ENCODE measurements at regions not wholly inside any gene's neighbourhood (a gene's known extent, or its start where the extent isn't known, plus 50 kb on each side); places are given as distances from the start of the nearest gene placed in this dataset.
A peak's percentile ranks its signal among the peaks of the same experiment; 100 is the strongest.

- H3K36me3 ChIP-seq: no peaks in the 10 kb centered on the region
- H3K9me3 ChIP-seq: no peaks in the 10 kb centered on the region
- H3K27ac ChIP-seq: no peak overlapping the region
- DNase-seq: no peak
- no peak overlapping the region for H3K4me3 ChIP-seq
- H3K4me1 ChIP-seq: peaks cover 0 to 11% (median 0%) of the 10 kb centered on the region in 4 donors
- no peaks in the 10 kb centered on the region for H3K27me3 ChIP-seq
- TF ChIP-seq POLR2A (IDR thresholded peaks at IDR 0.05): no peak
- TF ChIP-seq CTCF (IDR thresholded peaks at IDR 0.05): no peak
Observed at GRCh38 chr6:22468256-22468965, 101.0 kb upstream of the HDGFL1 start.

GRCh38 chr6:22470454-22471131 is 98.8 kb upstream of the HDGFL1 start:
- H3K27me3 ChIP-seq: no peaks in the 10 kb centered on the region
- no peak overlapping the region for H3K4me3 ChIP-seq
- TF ChIP-seq CTCF (IDR thresholded peaks at IDR 0.05) (no peak), POLR2A (IDR thresholded peaks at IDR 0.05) (no peak)
- H3K4me1 ChIP-seq: peaks cover 0 to 11% (median 0%) of the 10 kb centered on the region in 4 donors
- H3K27ac ChIP-seq: peak overlapping the region in 1 of 4 donors; percentile 27
- H3K36me3 ChIP-seq: no peaks in the 10 kb centered on the region
- no peaks in the 10 kb centered on the region for H3K9me3 ChIP-seq
- DNase-seq: no peak

GRCh38 chr6:22471132-22471690 is 98.2 kb upstream of the HDGFL1 start:
- Histone ChIP-seq H3K27me3 (no peaks in the 10 kb centered on the region), H3K4me1 (peaks cover 0 to 11% (median 0%) of the 10 kb centered on the region in 4 donors), H3K27ac (peak overlapping the region in 1 of 4 donors; percentile 27), H3K36me3 (no peaks in the 10 kb centered on the region), H3K4me3 (no peak overlapping the region), H3K9me3 (no peaks in the 10 kb centered on the region)
- no peak for DNase-seq
- TF ChIP-seq POLR2A (IDR thresholded peaks at IDR 0.05) (no peak), CTCF (IDR thresholded peaks at IDR 0.05) (peak in 1 of 6 experiments; percentile 11)

- Histone ChIP-seq H3K27ac (no peak overlapping the region), H3K4me1 (peaks cover 0 to 11% (median 0%) of the 10 kb centered on the region in 4 donors), H3K4me3 (no peak overlapping the region), H3K36me3 (no peaks in the 10 kb centered on the region), H3K27me3 (no peaks in the 10 kb centered on the region), H3K9me3 (no peaks in the 10 kb centered on the region)
- no peak for TF ChIP-seq CTCF (IDR thresholded peaks at IDR 0.05)
- no peak for TF ChIP-seq POLR2A (IDR thresholded peaks at IDR 0.05)
- no peak for DNase-seq
Observed at GRCh38 chr6:22471746-22472145, 97.6 kb upstream of the HDGFL1 start.

- H3K4me1 ChIP-seq: peaks cover 0 to 11% (median 0%) of the 10 kb centered on the region in 4 donors
- no peaks in the 10 kb centered on the region for H3K36me3 ChIP-seq
- TF ChIP-seq POLR2A (IDR thresholded peaks at IDR 0.05): no peak
- TF ChIP-seq CTCF (IDR thresholded peaks at IDR 0.05): no peak
- DNase-seq: no peak
- no peak overlapping the region for H3K4me3 ChIP-seq
- no peaks in the 10 kb centered on the region for H3K9me3 ChIP-seq
- no peaks in the 10 kb centered on the region for H3K27me3 ChIP-seq
- H3K27ac ChIP-seq: no peak overlapping the region
Observed at GRCh38 chr6:22473991-22474682, 95.2 kb upstream of the HDGFL1 start.

All from Peyer's patch (tissue), 4 donors.